Fibroblast of the aortic adventitia (primary cell): ENCODE measurements at regions not wholly inside any gene's neighbourhood (a gene's known extent, or its start where the extent isn't known, plus 50 kb on each side); places are given as distances from the start of the nearest gene placed in this dataset.

Source experiments
- DNase-seq: peaks from one replicate; pipeline ENCODE4 v3.0.0-alpha.2; 2010; ENCODE audit warnings: low read depth
- H3K4me3 ChIP-seq: 2 replicates; pipeline ENCODE4 v1.5.1; 2011; ENCODE audit warnings: low read depth, mild to moderate bottlenecking, control low read depth, low read length, moderate library complexity
- TF ChIP-seq, protein P1 (sequence below): IDR thresholded peaks from 2 replicates; pipeline ENCODE4 v1.5.1; 2011; ENCODE audit warnings: mild to moderate bottlenecking, low read length, control low read depth, inconsistent platforms; ENCODE audit not compliant: insufficient read depth

DNA sequence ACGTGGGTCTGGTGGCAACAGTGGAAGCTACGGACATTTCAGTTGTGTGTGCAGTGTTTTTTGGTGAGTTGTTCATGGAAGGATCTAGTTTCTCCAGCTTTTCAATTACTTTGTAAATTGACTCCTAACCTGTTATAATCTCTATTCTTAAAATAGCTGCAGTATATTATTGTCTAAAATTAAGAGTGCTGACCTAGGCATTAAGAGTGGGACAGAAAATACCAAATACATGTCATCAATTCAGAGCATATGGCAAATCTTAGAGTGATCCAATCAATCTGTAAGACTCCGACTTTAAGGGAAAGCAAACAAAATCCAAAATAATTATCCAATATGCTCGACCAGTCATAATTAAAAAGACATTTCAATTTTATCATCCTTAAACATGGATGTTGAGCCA lies 338.1 kb upstream of the PCDH9 start:
- TF ChIP-seq, protein P1, sequence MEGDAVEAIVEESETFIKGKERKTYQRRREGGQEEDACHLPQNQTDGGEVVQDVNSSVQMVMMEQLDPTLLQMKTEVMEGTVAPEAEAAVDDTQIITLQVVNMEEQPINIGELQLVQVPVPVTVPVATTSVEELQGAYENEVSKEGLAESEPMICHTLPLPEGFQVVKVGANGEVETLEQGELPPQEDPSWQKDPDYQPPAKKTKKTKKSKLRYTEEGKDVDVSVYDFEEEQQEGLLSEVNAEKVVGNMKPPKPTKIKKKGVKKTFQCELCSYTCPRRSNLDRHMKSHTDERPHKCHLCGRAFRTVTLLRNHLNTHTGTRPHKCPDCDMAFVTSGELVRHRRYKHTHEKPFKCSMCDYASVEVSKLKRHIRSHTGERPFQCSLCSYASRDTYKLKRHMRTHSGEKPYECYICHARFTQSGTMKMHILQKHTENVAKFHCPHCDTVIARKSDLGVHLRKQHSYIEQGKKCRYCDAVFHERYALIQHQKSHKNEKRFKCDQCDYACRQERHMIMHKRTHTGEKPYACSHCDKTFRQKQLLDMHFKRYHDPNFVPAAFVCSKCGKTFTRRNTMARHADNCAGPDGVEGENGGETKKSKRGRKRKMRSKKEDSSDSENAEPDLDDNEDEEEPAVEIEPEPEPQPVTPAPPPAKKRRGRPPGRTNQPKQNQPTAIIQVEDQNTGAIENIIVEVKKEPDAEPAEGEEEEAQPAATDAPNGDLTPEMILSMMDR = no peak
- DNase-seq = no peak
- H3K4me3 ChIP-seq = no peak overlapping the region

DNA sequence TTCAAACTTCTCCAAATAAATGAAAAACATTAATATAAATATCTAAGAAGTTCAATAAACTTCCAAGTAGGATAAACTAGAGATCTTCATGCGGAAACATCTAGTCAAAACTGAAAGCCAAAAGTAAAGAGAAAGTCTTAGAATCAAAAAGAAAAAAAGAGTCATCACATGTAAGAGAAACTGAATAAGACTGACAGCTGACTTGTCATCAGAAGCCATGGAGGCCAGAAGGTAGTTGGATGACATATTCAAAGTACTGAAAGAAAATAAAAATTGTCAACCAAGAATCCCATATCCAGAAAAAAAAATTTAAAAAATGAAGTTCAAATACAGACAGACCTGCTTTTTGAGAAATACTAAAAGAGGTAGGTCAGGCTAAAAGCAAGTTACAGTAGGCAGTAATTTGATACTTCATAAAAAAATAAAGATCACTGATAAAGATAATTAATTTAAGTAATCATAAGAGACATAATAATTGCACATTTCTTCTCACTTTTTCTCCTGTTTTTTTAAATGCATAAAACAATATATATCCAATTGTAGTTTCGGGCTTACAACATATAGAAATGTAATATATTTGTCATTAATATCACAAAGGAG lies 327.6 kb upstream of the PCDH9 start:
- no peak overlapping the region for H3K4me3 ChIP-seq
- TF ChIP-seq, protein P1 = no peak
- no peak for DNase-seq

DNA sequence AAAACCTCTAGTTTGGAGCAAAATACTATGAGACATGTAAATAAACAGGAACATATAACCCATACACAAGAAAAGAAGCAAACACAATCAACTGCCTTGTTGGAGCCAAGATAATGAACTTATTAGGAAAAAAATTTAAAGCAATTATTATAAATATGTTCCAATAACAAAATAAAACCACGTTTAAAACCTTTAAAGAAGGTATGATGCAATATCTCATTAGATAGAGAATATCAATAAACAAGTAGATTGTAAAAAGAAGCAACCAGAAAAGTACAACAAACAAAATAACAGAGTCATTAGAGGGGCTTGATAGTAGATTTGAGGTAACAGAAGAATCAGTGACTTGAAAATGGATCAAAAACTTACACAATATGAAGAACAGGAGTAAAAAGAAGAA lies 327.0 kb upstream of the PCDH9 start:
- H3K4me3 ChIP-seq = no peak overlapping the region
- no peak for DNase-seq
- TF ChIP-seq, protein P1 = no peak

DNA sequence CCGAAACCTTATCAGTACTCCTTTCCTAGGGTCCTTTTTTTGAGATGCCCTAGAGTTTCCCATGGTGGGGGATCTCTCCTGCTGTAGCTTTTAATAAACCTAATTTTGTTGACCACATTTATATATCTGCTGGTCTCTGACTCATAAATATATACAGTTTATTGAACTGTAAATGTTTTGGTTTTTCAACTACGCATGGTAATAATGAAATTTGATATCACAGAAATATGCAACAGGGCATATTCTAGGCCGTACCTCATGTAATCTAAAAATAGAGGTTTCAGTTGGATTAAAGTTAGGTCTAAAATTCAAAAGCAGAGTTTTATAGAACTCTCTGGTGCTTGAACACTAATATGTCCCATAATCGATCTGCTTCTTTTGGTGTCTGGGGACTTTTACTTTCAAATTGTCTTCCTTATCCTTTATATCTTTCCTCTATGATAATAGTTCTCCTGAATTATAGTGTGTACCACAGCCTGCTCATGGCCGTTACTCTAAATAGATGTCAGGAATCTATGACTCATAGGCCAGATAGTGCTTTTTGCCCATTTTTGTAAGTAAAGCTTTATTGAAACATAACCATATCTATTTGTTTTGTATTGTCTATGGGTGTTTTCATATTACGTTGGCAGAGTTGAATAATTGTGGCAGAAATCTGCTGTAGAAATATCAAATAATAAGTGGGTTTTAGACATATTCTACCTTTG lies 324.8 kb upstream of the PCDH9 start:
- H3K4me3 ChIP-seq = no peak overlapping the region
- no peak for DNase-seq
- TF ChIP-seq, protein P1 = no peak

DNA sequence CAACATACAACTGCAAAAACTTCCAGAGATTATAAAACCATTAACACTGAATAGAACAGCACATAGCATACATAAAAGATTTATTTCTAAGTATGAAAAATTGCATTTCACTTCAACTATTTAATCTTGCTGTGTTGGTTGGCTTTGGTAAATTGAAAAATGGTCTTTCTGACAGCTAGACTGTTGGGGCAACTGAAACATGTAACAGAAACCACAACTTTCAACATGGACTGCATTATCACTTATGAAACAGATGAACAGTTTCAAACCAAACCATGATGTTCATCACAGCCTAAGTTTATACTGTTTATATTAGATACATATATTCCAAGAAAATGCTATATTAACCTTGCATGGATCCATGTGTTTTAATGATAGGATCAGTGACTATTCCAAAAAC lies 324.1 kb upstream of the PCDH9 start:
- no peak overlapping the region for H3K4me3 ChIP-seq
- no peak for DNase-seq

DNA sequence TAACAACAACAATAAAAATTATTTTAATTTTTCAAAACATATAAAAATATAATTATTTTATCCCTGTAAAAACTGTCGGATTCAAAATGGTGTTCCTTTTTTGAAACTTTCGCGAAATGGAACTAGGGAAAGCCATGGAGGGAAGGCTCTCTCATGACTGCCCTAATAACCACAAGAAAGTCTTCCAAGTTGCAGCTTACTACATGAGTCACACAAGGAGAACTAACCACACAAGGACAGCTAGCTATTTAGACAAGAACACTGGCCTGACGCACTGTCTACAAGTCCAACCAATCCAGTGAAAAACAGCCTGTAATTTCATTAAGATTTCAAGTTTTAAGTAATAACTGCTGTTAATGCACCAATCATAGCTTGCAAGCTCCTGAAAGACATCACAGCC lies 319.2 kb upstream of the PCDH9 start:
- TF ChIP-seq, protein P1 = no peak
- DNase-seq = no peak

More for the DNA sequence above, 324.1 kb upstream of the PCDH9 start:
- TF ChIP-seq, protein P1 = no peak

More for the DNA sequence above, 319.2 kb upstream of the PCDH9 start:
- H3K4me3 ChIP-seq = no peak overlapping the region
